ENCODE measurements at regions not wholly inside any gene's neighbourhood (a gene's known extent, or its start where the extent isn't known, plus 50 kb on each side); places are given as distances from the start of the nearest gene placed in this dataset.

GRCh38 chr10:65194126-65194525 lies 1672.9 kb downstream of the REEP3 start:
- no peak overlapping the region for H3K27ac Mint-ChIP-seq
- no peaks in the 10 kb centered on the region for H3K36me3 Mint-ChIP-seq (ENCODE audit: low read depth)
- no peak overlapping the region for H3K4me3 Mint-ChIP-seq
- peaks cover 11% of the 10 kb centered on the region for H3K4me1 Mint-ChIP-seq
- no peak for DNase-seq
- H3K27me3 Mint-ChIP-seq (ENCODE audit: low read depth, poor library complexity) = no peaks in the 10 kb centered on the region
- H3K9me3 Mint-ChIP-seq = no peaks in the 10 kb centered on the region
- TF ChIP-seq CTCF (IDR thresholded peaks at IDR 0.05) = no peak

GRCh38 chr10:65194555-65194954 lies 1673.4 kb downstream of the REEP3 start:
- no peaks in the 10 kb centered on the region for H3K36me3 Mint-ChIP-seq (ENCODE audit: low read depth)
- no peaks in the 10 kb centered on the region for H3K27me3 Mint-ChIP-seq (ENCODE audit: low read depth, poor library complexity)
- DNase-seq = no peak
- H3K9me3 Mint-ChIP-seq = no peaks in the 10 kb centered on the region
- no peak overlapping the region for H3K4me3 Mint-ChIP-seq
- no peak overlapping the region for H3K27ac Mint-ChIP-seq
- no peak for TF ChIP-seq CTCF (IDR thresholded peaks at IDR 0.05)
- peaks cover 11% of the 10 kb centered on the region for H3K4me1 Mint-ChIP-seq

- H3K4me1 Mint-ChIP-seq = peaks cover 11% of the 10 kb centered on the region
Observed at GRCh38 chr10:65196111-65196510, 1674.9 kb downstream of the REEP3 start.

GRCh38 chr10:65197935-65198334 lies 1676.7 kb downstream of the REEP3 start:
- Mint-ChIP-seq H3K36me3 (ENCODE audit: low read depth) (no peaks in the 10 kb centered on the region), H3K4me1 (peaks cover 11% of the 10 kb centered on the region), H3K27ac (no peak overlapping the region), H3K9me3 (no peaks in the 10 kb centered on the region), H3K4me3 (no peak overlapping the region), H3K27me3 (ENCODE audit: low read depth, poor library complexity) (no peaks in the 10 kb centered on the region)
- TF ChIP-seq CTCF (IDR thresholded peaks at IDR 0.05) = no peak
- no peak for DNase-seq

More at GRCh38 chr10:65196111-65196510, 1674.9 kb downstream of the REEP3 start:
- no peaks in the 10 kb centered on the region for H3K36me3 Mint-ChIP-seq (ENCODE audit: low read depth)
- H3K9me3 Mint-ChIP-seq = no peaks in the 10 kb centered on the region
- no peaks in the 10 kb centered on the region for H3K27me3 Mint-ChIP-seq (ENCODE audit: low read depth, poor library complexity)
- H3K27ac Mint-ChIP-seq = no peak overlapping the region
- no peak overlapping the region for H3K4me3 Mint-ChIP-seq
- TF ChIP-seq CTCF (IDR thresholded peaks at IDR 0.05) = no peak
- no peak for DNase-seq

- Mint-ChIP-seq H3K9me3 (no peaks in the 10 kb centered on the region), H3K27me3 (ENCODE audit: low read depth, poor library complexity) (no peaks in the 10 kb centered on the region), H3K4me3 (no peak overlapping the region), H3K27ac (no peak overlapping the region), H3K36me3 (ENCODE audit: low read depth) (no peaks in the 10 kb centered on the region), H3K4me1 (peaks cover 6% of the 10 kb centered on the region)
- TF ChIP-seq CTCF (IDR thresholded peaks at IDR 0.05) = no peak
- no peak for DNase-seq
Observed at GRCh38 chr10:65201491-65201890, 1680.3 kb downstream of the REEP3 start.

- Mint-ChIP-seq H3K9me3 (no peaks in the 10 kb centered on the region), H3K4me1 (no peaks in the 10 kb centered on the region), H3K27ac (no peak overlapping the region), H3K27me3 (ENCODE audit: low read depth, poor library complexity) (no peaks in the 10 kb centered on the region), H3K36me3 (ENCODE audit: low read depth) (no peaks in the 10 kb centered on the region), H3K4me3 (no peak overlapping the region)
- TF ChIP-seq CTCF (IDR thresholded peaks at IDR 0.05) = no peak
- DNase-seq = no peak
Observed at GRCh38 chr10:65204999-65205398, 1683.8 kb downstream of the REEP3 start.
